DMS153 treated with DMSO at 0.1 percent for 48 hours (cell line): ENCODE measurements at regions not wholly inside any gene's neighbourhood (a gene's known extent, or its start where the extent isn't known, plus 50 kb on each side); places are given as distances from the start of the nearest gene placed in this dataset.
A peak's percentile ranks its signal among the peaks of the same experiment; 100 is the strongest.

Source experiments
- DNase-seq: peaks from one replicate; lab custom pipeline; 2025; ENCODE audit not compliant: unreplicated experiment; lab: John Stamatoyannopoulos, UW

GRCh38 chr10:124266468-124267230 is 152.1 kb downstream of the OAT start:
- no peak for DNase-seq

GRCh38 chr10:124265776-124266467 is 152.8 kb downstream of the OAT start:
- no peak for DNase-seq

GRCh38 chr10:124265391-124265745 is 153.4 kb downstream of the OAT start:
- no peak for DNase-seq

- no peak for DNase-seq
These were observed 153.9 kb downstream of the OAT start for GRCh38 chr10:124264711-124265390.

GRCh38 chr10:124264271-124264670 is 154.5 kb downstream of the OAT start:
- DNase-seq = no peak

- DNase-seq = no peak
These were observed 155.0 kb downstream of the OAT start for GRCh38 chr10:124263726-124264125.

GRCh38 chr10:124262971-124263370 is 155.8 kb downstream of the OAT start:
- no peak for DNase-seq

DNA sequence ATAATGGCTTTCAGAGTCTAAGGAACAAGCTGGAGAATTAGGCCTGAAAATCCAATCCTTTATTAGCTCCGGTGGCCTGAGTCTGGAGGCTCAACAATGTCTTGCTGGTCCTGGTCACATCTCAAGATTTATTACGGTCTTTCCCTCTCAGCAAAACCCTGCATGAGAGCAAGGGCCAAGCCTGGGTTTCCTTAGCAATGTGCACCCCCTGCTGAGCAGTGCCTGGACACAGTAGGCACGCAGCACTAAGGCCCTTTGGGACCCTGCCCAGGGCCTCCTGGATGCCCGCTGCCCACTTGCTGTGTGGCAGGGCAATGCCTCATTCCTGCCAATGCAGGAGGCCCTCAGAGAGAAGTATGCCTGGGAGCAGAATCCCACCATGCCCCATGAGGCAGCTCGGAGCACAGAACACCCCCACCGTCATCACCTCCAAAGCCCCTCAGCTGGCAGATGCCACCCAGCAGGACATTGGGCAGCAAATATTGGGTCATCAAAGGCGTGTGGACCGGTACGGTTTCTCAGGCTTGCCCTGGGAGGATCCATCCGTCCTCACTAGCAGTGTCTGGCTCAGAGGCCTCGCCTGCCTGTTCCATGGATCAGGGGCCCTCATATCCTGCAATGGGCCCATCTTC is 156.4 kb downstream of the OAT start:
- DNase-seq = no peak

- DNase-seq = no peak
These were observed 159.4 kb downstream of the OAT start for GRCh38 chr10:124259139-124259825.

- no peak for DNase-seq
These were observed 160.9 kb downstream of the OAT start for GRCh38 chr10:124257781-124258180.

GRCh38 chr10:124256151-124256550 is 162.6 kb downstream of the OAT start:
- DNase-seq = no peak

DNA sequence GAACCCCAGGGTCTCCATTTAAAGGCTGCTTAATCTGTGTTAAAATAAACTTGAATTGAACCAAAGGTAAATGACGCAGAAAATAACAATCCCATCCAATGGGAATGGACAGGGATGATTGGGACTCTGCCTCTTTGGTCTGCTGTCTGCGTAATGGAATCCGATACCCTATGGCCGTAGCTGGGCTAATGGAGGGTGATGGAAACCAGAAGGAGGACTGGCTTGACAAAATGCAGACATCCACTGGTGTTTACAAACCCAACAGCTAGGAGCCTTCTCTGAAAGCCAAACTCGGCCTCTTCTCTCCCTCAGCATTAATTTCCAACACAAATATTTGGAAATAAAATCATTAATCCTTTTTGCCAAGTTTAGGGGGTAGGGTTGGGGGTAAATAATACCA is 162.2 kb upstream of the CHST15 start:
- DNase-seq = no peak

DNA sequence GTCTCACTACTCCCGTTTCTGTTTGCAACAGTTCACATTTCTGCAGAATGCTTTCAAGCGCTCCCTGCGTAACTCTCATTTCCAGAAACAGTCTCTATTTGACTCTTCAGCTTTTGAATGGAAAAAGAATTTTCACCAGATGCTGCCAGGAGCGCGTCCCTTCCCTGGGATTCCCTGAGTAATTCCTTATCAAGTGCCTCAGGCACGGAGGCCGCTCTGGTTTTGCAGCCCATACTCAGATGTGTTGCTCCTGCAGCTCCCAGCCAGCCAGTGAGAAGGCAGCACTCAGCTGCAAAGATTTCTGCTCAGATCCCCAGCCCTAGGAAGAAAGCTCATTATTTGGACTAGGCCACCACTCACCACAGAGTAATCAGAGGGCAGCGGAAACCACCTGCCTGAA is 161.1 kb upstream of the CHST15 start:
- DNase-seq = no peak

GRCh38 chr10:124253006-124253405 is 159.6 kb upstream of the CHST15 start:
- no peak for DNase-seq

DNA sequence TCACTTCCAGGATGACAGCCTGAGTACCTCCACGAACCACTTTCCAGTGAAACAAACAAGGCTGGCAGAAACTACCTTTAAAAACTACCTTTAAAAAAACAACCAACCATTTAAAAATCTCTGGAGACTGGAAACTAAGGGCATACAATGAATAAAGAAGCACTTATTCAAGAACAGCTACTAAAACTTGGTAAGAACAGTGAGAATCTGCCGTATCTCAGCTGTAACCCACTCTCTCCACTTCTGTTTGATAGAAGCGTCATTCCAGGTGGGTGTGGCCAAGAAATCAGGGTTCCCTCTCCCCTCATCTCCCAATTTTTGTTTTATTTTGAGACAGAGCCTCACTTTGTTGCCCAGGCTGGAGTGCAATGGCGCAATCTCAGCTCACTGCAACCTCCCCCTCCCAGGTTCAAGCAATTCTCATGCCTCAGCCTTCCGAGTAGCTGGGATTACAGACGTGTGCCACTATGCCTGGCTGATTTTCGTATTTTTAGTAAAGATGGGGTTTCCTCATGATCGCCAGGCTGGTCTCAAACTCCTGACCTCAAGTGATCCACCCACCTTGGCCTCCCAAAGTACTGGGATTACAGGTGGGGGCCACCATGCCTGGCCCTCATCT is 158.8 kb upstream of the CHST15 start:
- DNase-seq = no peak

GRCh38 chr10:124251317-124252065 is 158.1 kb upstream of the CHST15 start:
- peak; percentile 37 for DNase-seq

DNA sequence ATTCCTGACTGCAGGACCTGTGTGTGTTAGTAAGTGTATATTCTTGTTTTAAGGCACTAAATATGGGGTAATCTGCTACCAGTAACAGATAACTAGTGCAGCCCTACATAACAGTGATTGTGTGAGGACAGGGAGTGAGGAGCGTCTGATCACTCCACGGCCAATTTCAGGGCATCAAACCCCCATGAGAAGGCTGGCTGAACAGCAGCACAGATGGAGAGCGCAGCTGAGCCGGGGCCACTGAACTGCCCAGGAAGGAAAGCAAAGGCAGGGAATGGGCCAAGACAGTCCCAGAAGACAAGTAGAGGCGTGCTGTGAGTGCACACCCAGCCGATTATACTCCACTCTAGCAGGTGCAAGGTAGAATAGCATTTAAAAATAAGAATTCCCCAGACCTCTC is 157.1 kb upstream of the CHST15 start:
- peak; percentile 42 for DNase-seq

DNA sequence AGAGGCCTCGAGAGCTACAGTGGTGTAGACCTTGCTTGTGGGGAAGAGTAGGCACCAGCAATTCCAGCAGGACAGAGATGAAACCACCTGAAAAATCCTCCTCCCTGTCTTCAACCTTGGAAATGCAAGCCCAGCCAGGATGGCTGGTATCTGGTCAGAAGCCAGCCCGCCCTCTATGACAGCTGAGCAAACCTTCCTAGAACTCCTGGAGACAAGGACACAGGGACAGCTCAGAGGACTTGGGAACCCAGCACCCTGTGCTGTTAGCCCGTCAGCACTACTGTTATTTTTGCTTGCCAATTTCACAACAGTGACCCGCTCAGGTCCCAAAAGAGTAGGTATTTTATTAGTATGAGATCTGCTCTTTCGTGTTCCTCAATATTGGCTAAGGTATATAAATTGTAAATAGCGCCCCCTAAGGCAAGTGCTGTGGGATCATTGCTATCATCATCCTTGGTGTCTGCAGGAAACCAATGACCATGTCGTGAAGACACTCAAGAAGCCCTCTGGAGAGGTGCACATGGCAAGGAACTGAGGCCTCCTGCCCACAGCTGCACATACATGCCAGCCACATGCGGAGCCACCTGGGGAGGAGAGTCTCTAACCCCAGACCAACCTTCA is 156.5 kb upstream of the CHST15 start:
- no peak for DNase-seq

GRCh38 chr10:124249196-124249595 is 155.8 kb upstream of the CHST15 start:
- no peak for DNase-seq
